ENCODE measurements at regions not wholly inside any gene's neighbourhood (a gene's known extent, or its start where the extent isn't known, plus 50 kb on each side); places are given as distances from the start of the nearest gene placed in this dataset.

DNA sequence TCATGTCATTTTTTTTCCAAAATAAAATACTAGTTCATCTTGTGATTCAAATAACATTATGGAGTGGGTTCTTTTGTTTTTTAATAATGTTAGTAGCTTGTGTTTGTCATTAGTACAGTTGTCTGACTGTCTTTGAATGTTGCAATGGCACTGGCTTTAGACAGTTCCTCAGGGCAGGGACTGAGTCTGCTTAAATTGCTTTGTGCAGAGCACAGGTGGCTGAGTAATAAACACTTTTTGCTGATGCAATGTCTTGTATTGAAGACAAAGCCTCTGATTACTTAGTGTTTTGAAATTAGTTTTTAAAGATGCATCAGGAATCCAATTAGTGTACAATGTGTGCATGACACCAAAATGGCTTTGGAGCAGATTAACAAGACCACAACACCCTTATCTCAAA, 88.7 kb upstream of the PCDH9 start:
- in situ Hi-C loops (cut with MboI) = no loop called here
- DNase-seq = no peak
- no peak overlapping the region for H2AFZ ChIP-seq

GRCh38 chr13:67318398-67318797, 88.3 kb upstream of the PCDH9 start:
- in situ Hi-C loops (cut with MboI) = no loop called here
- H4K20me1 ChIP-seq (ENCODE audit: insufficient read depth) = no peaks in the 10 kb centered on the region
- no peaks in the 10 kb centered on the region for H3K9me2 ChIP-seq (ENCODE audit: insufficient read depth)
- no peak for DNase-seq
- no peaks in the 10 kb centered on the region for H3K36me3 ChIP-seq (ENCODE audit: low read depth)
- H3K4me1 ChIP-seq (ENCODE audit: insufficient read depth) = no peaks in the 10 kb centered on the region
- H3K9ac ChIP-seq = no peak overlapping the region
- H3K4me2 ChIP-seq (ENCODE audit: unreplicated experiment) = no peak overlapping the region
- no peaks in the 10 kb centered on the region for H3F3A ChIP-seq (ENCODE audit: insufficient read depth)
- H3K4me3 ChIP-seq = no peak overlapping the region
- no peaks in the 10 kb centered on the region for H3K79me2 ChIP-seq (ENCODE audit: insufficient read depth)
- H3K27ac ChIP-seq = no peak overlapping the region
- H3K9me3 ChIP-seq (ENCODE audit: low read depth) = peaks cover 5% of the 10 kb centered on the region
- no peaks in the 10 kb centered on the region for H3K27me3 ChIP-seq (replicated peaks; ENCODE audit: insufficient read depth)
- TF ChIP-seq EZH2phosphoT487 (IDR thresholded peaks at IDR 0.05; ENCODE audit: insufficient read depth, low read depth) = no peak
- no peak for TF ChIP-seq EZH2 (IDR thresholded peaks at IDR 0.05; ENCODE audit: insufficient read depth, poor library complexity, severe bottlenecking)
- H2AFZ ChIP-seq = no peak overlapping the region

More for the DNA sequence above, 88.7 kb upstream of the PCDH9 start:
- no peak overlapping the region for H3K9ac ChIP-seq
- no peaks in the 10 kb centered on the region for H3K4me1 ChIP-seq (ENCODE audit: insufficient read depth)
- no peaks in the 10 kb centered on the region for H3K27me3 ChIP-seq (replicated peaks; ENCODE audit: insufficient read depth)
- H3K27ac ChIP-seq = no peak overlapping the region
- no peak overlapping the region for H3K4me3 ChIP-seq
- no peaks in the 10 kb centered on the region for H3F3A ChIP-seq (ENCODE audit: insufficient read depth)
- H3K36me3 ChIP-seq (ENCODE audit: low read depth) = no peaks in the 10 kb centered on the region
- no peaks in the 10 kb centered on the region for H4K20me1 ChIP-seq (ENCODE audit: insufficient read depth)
- no peaks in the 10 kb centered on the region for H3K9me2 ChIP-seq (ENCODE audit: insufficient read depth)
- no peaks in the 10 kb centered on the region for H3K79me2 ChIP-seq (ENCODE audit: insufficient read depth)
- peaks cover 5% of the 10 kb centered on the region for H3K9me3 ChIP-seq (ENCODE audit: low read depth)
- no peak for TF ChIP-seq EZH2phosphoT487 (IDR thresholded peaks at IDR 0.05; ENCODE audit: insufficient read depth, low read depth)
- H3K4me2 ChIP-seq (ENCODE audit: unreplicated experiment) = no peak overlapping the region

- no peak overlapping the region for H3K4me3 ChIP-seq
- TF ChIP-seq EZH2phosphoT487 (IDR thresholded peaks at IDR 0.05; ENCODE audit: insufficient read depth, low read depth) = no peak
- TF ChIP-seq EZH2 (IDR thresholded peaks at IDR 0.05; ENCODE audit: insufficient read depth, poor library complexity, severe bottlenecking) = no peak
- H3K36me3 ChIP-seq (ENCODE audit: low read depth) = no peaks in the 10 kb centered on the region
- 22 to 25% methylated on average over 3 of the region's 3 CpGs for WGBS, 2 experiments (ENCODE audit: low coverage in 1 of 2, low lambda C conversion rate in 2 of 2, missing lambda C conversion rate in 2 of 2)
- DNase-seq = no peak
- H4K20me1 ChIP-seq (ENCODE audit: insufficient read depth) = no peaks in the 10 kb centered on the region
- no peaks in the 10 kb centered on the region for H3K79me2 ChIP-seq (ENCODE audit: insufficient read depth)
- no peak overlapping the region for H2AFZ ChIP-seq
- in situ Hi-C loops (cut with MboI) = no loop called here
- H3K9me3 ChIP-seq (ENCODE audit: low read depth) = no peaks in the 10 kb centered on the region
- no peaks in the 10 kb centered on the region for H3K9me2 ChIP-seq (ENCODE audit: insufficient read depth)
- H3K27ac ChIP-seq = no peak overlapping the region
- H3K9ac ChIP-seq = no peak overlapping the region
- no peaks in the 10 kb centered on the region for H3K4me1 ChIP-seq (ENCODE audit: insufficient read depth)
- no peaks in the 10 kb centered on the region for H3F3A ChIP-seq (ENCODE audit: insufficient read depth)
- no peak overlapping the region for H3K4me2 ChIP-seq (ENCODE audit: unreplicated experiment)
- H3K27me3 ChIP-seq (replicated peaks; ENCODE audit: insufficient read depth) = no peaks in the 10 kb centered on the region
These were observed 84.3 kb upstream of the PCDH9 start for GRCh38 chr13:67314405-67314804.

DNA sequence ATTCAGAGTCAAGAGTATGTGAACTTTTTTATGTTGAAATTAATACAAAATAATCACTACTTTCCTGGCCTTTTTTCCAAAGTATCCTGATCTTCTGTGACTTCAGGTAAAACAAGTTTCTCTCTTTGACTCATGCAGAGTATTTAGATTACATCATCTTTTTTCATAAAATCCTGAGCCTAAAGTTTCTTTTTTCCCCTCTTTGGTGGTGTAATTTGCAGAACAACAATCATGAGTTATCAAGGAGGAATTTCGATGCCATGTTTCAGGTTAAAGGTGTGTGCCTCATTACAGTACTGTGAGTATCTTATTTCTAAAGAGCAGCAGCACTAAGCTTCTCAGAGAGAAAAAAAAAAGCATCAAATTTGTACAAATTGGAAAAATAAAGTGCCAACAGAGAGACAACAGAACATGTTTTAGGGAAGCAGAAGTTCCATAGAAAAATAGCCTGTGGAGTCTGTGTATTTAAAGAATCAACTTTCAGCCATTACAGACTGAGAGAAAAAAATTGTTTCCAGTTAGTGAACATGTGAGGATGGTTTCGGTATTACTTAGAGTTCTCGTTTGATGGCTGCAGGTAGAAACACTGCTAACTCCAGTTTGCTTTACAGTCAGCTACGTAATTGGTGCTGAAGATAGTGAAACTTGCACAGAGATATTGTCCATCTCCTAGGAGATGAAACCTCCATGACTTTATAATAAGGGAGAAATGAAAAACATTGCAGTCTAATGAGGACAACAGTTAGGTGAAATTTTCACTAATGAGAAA, 78.1 kb upstream of the PCDH9 start:
- Histone ChIP-seq H3K9ac (no peak overlapping the region), H3K4me1 (ENCODE audit: insufficient read depth) (no peaks in the 10 kb centered on the region), H3K27me3 (replicated peaks; ENCODE audit: insufficient read depth) (no peaks in the 10 kb centered on the region), H2AFZ (no peak overlapping the region), H3K79me2 (ENCODE audit: insufficient read depth) (no peaks in the 10 kb centered on the region), H3K9me2 (ENCODE audit: insufficient read depth) (no peaks in the 10 kb centered on the region), H3F3A (ENCODE audit: insufficient read depth) (no peaks in the 10 kb centered on the region), H3K36me3 (ENCODE audit: low read depth) (no peaks in the 10 kb centered on the region), H3K9me3 (ENCODE audit: low read depth) (no peaks in the 10 kb centered on the region), H3K4me3 (no peak overlapping the region), H3K4me2 (ENCODE audit: unreplicated experiment) (no peak overlapping the region), H4K20me1 (ENCODE audit: insufficient read depth) (no peaks in the 10 kb centered on the region), H3K27ac (no peak overlapping the region)
- WGBS, 2 experiments (ENCODE audit: low coverage in 1 of 2, low lambda C conversion rate in 2 of 2, missing lambda C conversion rate in 2 of 2) = 14 to 17% methylated on average over 4 of the region's 4 CpGs
- TF ChIP-seq EZH2 (IDR thresholded peaks at IDR 0.05; ENCODE audit: insufficient read depth, poor library complexity, severe bottlenecking) = no peak
- TF ChIP-seq EZH2phosphoT487 (IDR thresholded peaks at IDR 0.05; ENCODE audit: insufficient read depth, low read depth) = no peak
- in situ Hi-C loops (cut with MboI) = no loop called here
- DNase-seq = no peak

DNA sequence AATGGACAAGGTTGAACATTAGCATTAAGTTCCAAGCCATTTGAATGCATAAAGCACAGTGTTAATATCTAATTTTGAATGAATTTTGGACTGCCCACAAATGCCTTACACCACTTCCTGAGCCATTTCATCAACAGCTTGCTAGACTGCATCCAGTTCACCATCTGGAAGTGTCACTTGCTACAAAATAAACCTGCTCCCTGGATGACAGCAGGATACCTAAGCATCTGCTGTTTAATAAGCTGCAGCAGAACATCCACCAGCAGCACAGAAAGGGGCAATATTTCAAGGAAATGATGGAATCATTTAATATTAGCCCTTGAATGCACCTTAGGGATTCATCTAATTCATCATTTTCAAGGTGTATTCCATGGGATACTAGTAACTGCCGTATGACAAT, 76.6 kb upstream of the PCDH9 start:
- no peak overlapping the region for H3K9ac ChIP-seq
- no peak overlapping the region for H3K27ac ChIP-seq
- in situ Hi-C loops (cut with MboI) = no loop called here

More for the DNA sequence above, 76.6 kb upstream of the PCDH9 start:
- no peak for TF ChIP-seq EZH2 (IDR thresholded peaks at IDR 0.05; ENCODE audit: insufficient read depth, poor library complexity, severe bottlenecking)
- TF ChIP-seq EZH2phosphoT487 (IDR thresholded peaks at IDR 0.05; ENCODE audit: insufficient read depth, low read depth) = no peak
- no peaks in the 10 kb centered on the region for H3K79me2 ChIP-seq (ENCODE audit: insufficient read depth)
- DNase-seq = no peak
- H3K27me3 ChIP-seq (replicated peaks; ENCODE audit: insufficient read depth) = no peaks in the 10 kb centered on the region
- H3F3A ChIP-seq (ENCODE audit: insufficient read depth) = no peaks in the 10 kb centered on the region
- no peaks in the 10 kb centered on the region for H3K9me3 ChIP-seq (ENCODE audit: low read depth)
- no peaks in the 10 kb centered on the region for H3K36me3 ChIP-seq (ENCODE audit: low read depth)
- H2AFZ ChIP-seq = no peak overlapping the region
- H3K4me3 ChIP-seq = no peak overlapping the region
- H3K4me2 ChIP-seq (ENCODE audit: unreplicated experiment) = no peak overlapping the region
- H3K4me1 ChIP-seq (ENCODE audit: insufficient read depth) = no peaks in the 10 kb centered on the region
- H3K9me2 ChIP-seq (ENCODE audit: insufficient read depth) = no peaks in the 10 kb centered on the region
- 54 to 57% methylated on average over 1 of the region's 1 CpG for WGBS, 2 experiments (ENCODE audit: low coverage in 1 of 2, low lambda C conversion rate in 2 of 2, missing lambda C conversion rate in 2 of 2)
- H4K20me1 ChIP-seq (ENCODE audit: insufficient read depth) = no peaks in the 10 kb centered on the region

Measured in GM23248 (cell line).